GM20000 (cell line): ENCODE measurements at regions not wholly inside any gene's neighbourhood (a gene's known extent, or its start where the extent isn't known, plus 50 kb on each side); places are given as distances from the start of the nearest gene placed in this dataset.
"Not testable (repeated sequence)": the region's sequence is repeated elsewhere in the genome, so short reads cannot be mapped to it uniquely, and the experiment has no call there.

ENCODE experiments used
- DNase-seq: peaks from one replicate; pipeline ENCODE4 v3.0.0; 2012; ENCODE audit warnings: low spot score
- CTCF ChIP-seq: IDR thresholded peaks from 2 replicates; pipeline ENCODE4 v1.5.1; 2012; ENCODE audit warnings: mild to moderate bottlenecking, control low read depth; ENCODE audit errors: extremely low read depth, missing control alignments

- no peak for TF ChIP-seq CTCF
- no peak for DNase-seq
Measured at GRCh38 chr2:182655750-182656149, 60.3 kb upstream of the DNAJC10 start.

- no peak for DNase-seq
Measured at GRCh38 chr2:182664212-182664611, 51.8 kb upstream of the DNAJC10 start.

GRCh38 chr2:182665500-182665899, 50.6 kb upstream of the DNAJC10 start:
- not testable (repeated sequence) for DNase-seq

More at GRCh38 chr2:182664212-182664611, 51.8 kb upstream of the DNAJC10 start:
- TF ChIP-seq CTCF, result no peak
